Smooth muscle cell (in vitro differentiated cells): ENCODE measurements at regions not wholly inside any gene's neighbourhood (a gene's known extent, or its start where the extent isn't known, plus 50 kb on each side); places are given as distances from the start of the nearest gene placed in this dataset.
A peak's percentile ranks its signal among the peaks of the same experiment; 100 is the strongest.

ENCODE experiments used
- DNase-seq: peaks from one replicate; lab custom pipeline; 2025; ENCODE audit not compliant: unreplicated experiment; lab: John Stamatoyannopoulos, UW
- H2AFZ ChIP-seq: fragments of 200-600 bp; sonication (generic); 2 replicates; pipeline ENCODE4 v1.6.0; 2016; ENCODE audit warnings: antibody characterized with exemption, low read depth, mild to moderate bottlenecking
- H3F3A ChIP-seq: fragments of 200-600 bp; sonication (generic); 2 replicates; pipeline ENCODE4 v1.6.0; 2017; ENCODE audit warnings: antibody characterized with exemption, low read depth
- H3K27ac ChIP-seq: fragments of 200-600 bp; sonication (generic); 2 replicates; pipeline ENCODE4 v1.5.1; 2016; ENCODE audit warnings: low read depth, mild to moderate bottlenecking
- H3K27me3 ChIP-seq: fragments of 200-600 bp; sonication (generic); 2 replicates; pipeline ENCODE4 v1.6.1; 2016; ENCODE audit warnings: low read depth, mild to moderate bottlenecking
- H3K36me3 ChIP-seq: fragments of 200-600 bp; sonication (generic); 2 replicates; pipeline ENCODE4 v1.5.1; 2016; ENCODE audit warnings: low read depth
- H3K4me1 ChIP-seq: fragments of 200-600 bp; sonication (generic); 2 replicates; pipeline ENCODE4 v1.5.1; 2016; ENCODE audit warnings: low read depth
- H3K4me2 ChIP-seq: fragments of 200-600 bp; sonication (generic); 2 replicates; pipeline ENCODE4 v1.6.0; 2016; ENCODE audit warnings: mild to moderate bottlenecking
- H3K4me3 ChIP-seq: fragments of 200-600 bp; sonication (generic); 2 replicates; pipeline ENCODE4 v1.5.1; 2016; ENCODE audit warnings: mild to moderate bottlenecking
- H3K79me2 ChIP-seq: fragments of 200-600 bp; sonication (generic); 2 replicates; pipeline ENCODE4 v1.6.0; 2016; ENCODE audit warnings: low read depth, mild to moderate bottlenecking
- H3K9ac ChIP-seq: fragments of 200-600 bp; sonication (generic); 2 replicates; pipeline ENCODE4 v1.6.0; 2016; ENCODE audit warnings: low read depth
- H3K9me3 ChIP-seq: fragments of 200-600 bp; sonication (generic); replicated peaks from 2 replicates; pipeline ENCODE4 v1.5.1; 2016; ENCODE audit warnings: low read depth
- H4K20me1 ChIP-seq: fragments of 200-600 bp; sonication (generic); 2 replicates; pipeline ENCODE4 v1.6.0; 2016; ENCODE audit warnings: low read depth
- WGBS: methylation state at CpG from one replicate; pipeline ENCODE4 v1.1.7; 2016; ENCODE audit warnings: low lambda C conversion rate; 5-methylcytosine and 5-hydroxymethylcytosine counted together
- TF ChIP-seq, protein P1 (sequence below): fragments of 200-600 bp; sonication (generic); IDR thresholded peaks from 2 replicates; pipeline ENCODE4 v1.5.1; 2017; ENCODE audit warnings: borderline replicate concordance, mild to moderate bottlenecking, antibody characterized with exemption; ENCODE audit not compliant: insufficient read depth, poor library complexity, severe bottlenecking

- Histone ChIP-seq H4K20me1 (no peaks in the 10 kb centered on the region), H3K9me3 (no peaks in the 10 kb centered on the region), H3K79me2 (no peaks in the 10 kb centered on the region), H3K4me3 (no peak overlapping the region), H3K27ac (peak overlapping the region; percentile 76), H3F3A (peaks cover 1% of the 10 kb centered on the region), H3K4me1 (peaks cover 18% of the 10 kb centered on the region), H3K9ac (peak overlapping the region; percentile 50), H3K27me3 (no peaks in the 10 kb centered on the region), H2AFZ (peak overlapping the region; percentile 43), H3K36me3 (no peaks in the 10 kb centered on the region), H3K4me2 (peak overlapping the region; percentile 64)
- DNase-seq = no peak
- 77% methylated on average over 2 of the region's 2 CpGs for WGBS
- TF ChIP-seq, protein P1, sequence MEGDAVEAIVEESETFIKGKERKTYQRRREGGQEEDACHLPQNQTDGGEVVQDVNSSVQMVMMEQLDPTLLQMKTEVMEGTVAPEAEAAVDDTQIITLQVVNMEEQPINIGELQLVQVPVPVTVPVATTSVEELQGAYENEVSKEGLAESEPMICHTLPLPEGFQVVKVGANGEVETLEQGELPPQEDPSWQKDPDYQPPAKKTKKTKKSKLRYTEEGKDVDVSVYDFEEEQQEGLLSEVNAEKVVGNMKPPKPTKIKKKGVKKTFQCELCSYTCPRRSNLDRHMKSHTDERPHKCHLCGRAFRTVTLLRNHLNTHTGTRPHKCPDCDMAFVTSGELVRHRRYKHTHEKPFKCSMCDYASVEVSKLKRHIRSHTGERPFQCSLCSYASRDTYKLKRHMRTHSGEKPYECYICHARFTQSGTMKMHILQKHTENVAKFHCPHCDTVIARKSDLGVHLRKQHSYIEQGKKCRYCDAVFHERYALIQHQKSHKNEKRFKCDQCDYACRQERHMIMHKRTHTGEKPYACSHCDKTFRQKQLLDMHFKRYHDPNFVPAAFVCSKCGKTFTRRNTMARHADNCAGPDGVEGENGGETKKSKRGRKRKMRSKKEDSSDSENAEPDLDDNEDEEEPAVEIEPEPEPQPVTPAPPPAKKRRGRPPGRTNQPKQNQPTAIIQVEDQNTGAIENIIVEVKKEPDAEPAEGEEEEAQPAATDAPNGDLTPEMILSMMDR = no peak
These were observed 562.9 kb upstream of the KCNMB2 start for GRCh38 chr3:177973241-177973840.

- Histone ChIP-seq H3K27me3 (no peaks in the 10 kb centered on the region), H3K27ac (peak overlapping the region; percentile 97), H4K20me1 (no peaks in the 10 kb centered on the region), H3K4me2 (no peak overlapping the region), H3K36me3 (no peaks in the 10 kb centered on the region), H2AFZ (peak overlapping the region; percentile 53), H3K79me2 (no peaks in the 10 kb centered on the region), H3K9me3 (no peaks in the 10 kb centered on the region), H3K4me1 (peaks cover 25% of the 10 kb centered on the region), H3K4me3 (no peak overlapping the region), H3F3A (peaks cover 9% of the 10 kb centered on the region), H3K9ac (peak overlapping the region; percentile 77)
- WGBS = 90% methylated on average over 2 of the region's 2 CpGs
- TF ChIP-seq, protein P1 = no peak
- DNase-seq = no peak
These were observed 560.0 kb upstream of the KCNMB2 start for GRCh38 chr3:177976241-177976640.

DNA sequence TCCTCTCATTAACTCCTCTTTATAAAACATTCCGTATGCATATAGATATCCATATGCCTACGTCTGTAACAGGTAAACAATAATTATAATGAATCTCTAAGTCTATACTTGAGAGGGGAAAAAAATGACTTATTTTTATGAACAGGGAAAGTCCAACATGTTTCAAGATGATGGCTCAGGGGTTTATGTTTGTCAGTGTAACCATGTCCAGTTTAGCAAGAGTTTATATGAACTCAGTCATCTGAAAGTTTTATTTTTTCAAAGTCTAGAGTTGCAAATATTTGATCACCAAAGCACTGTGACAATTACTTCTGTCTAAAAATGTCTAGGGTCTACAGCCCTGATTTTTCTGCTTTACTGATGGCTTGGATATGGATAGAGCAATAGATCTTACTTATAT lies 559.4 kb upstream of the KCNMB2 start:
- no peaks in the 10 kb centered on the region for H3K36me3 ChIP-seq
- H3K79me2 ChIP-seq = no peaks in the 10 kb centered on the region
- no peaks in the 10 kb centered on the region for H4K20me1 ChIP-seq
- H3K4me3 ChIP-seq = no peak overlapping the region
- H3K9me3 ChIP-seq = no peaks in the 10 kb centered on the region
- no peaks in the 10 kb centered on the region for H3K27me3 ChIP-seq
- WGBS = 83% methylated on average over 2 of the region's 2 CpGs
- H2AFZ ChIP-seq = peak overlapping the region; percentile 53
- H3F3A ChIP-seq = peaks cover 9% of the 10 kb centered on the region
- peak overlapping the region; percentile 62 for H3K4me2 ChIP-seq
- H3K4me1 ChIP-seq = peaks cover 25% of the 10 kb centered on the region
- no peak for DNase-seq
- TF ChIP-seq, protein P1 = no peak
- H3K27ac ChIP-seq = peak overlapping the region; percentile 97
- H3K9ac ChIP-seq = peak overlapping the region; percentile 77
